Stimulated activated CD8-positive, alpha-beta memory T cell treated with anti-CD3 and anti-CD28 coated beads, Interleukin-7, amount 100 ng/mL, for 1 hour (primary cell): ENCODE measurements at regions not wholly inside any gene's neighbourhood (a gene's known extent, or its start where the extent isn't known, plus 50 kb on each side); places are given as distances from the start of the nearest gene placed in this dataset.
"Not testable (repeated sequence)": the region's sequence is repeated elsewhere in the genome, so short reads cannot be mapped to it uniquely, and the experiment has no call there.

Source experiments
- DNase-seq, 2 donors: peaks; one replicate each; pipeline ENCODE4 v3.0.0-alpha.2; 2020; ENCODE audit warnings: low read depth in 2 of 2

DNA sequence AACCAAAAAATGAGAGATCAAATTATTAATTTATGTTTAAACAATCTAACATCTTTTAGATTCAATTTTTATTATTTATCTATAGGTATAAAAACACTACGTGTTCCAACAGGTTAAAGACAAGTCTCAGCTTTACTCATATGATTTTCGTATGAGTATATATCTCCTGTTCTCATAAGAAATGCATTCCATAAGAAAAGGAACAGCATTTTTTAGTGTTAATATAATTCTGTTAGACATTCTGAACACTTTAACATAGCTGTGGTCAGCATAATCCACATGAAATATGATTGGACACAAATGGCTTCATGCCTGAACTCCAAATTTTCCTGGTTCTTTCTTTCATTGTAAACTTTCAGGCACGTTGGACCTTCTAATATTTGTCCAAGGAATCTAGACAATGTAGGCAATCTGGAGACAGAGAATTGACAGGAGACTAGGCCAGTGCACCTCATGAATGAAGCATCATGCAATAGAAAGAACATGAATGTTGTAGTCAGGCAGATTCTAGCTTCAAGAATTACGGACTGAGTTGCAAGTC, 1122.0 kb upstream of the ALCAM start:
- no peak for DNase-seq

DNA sequence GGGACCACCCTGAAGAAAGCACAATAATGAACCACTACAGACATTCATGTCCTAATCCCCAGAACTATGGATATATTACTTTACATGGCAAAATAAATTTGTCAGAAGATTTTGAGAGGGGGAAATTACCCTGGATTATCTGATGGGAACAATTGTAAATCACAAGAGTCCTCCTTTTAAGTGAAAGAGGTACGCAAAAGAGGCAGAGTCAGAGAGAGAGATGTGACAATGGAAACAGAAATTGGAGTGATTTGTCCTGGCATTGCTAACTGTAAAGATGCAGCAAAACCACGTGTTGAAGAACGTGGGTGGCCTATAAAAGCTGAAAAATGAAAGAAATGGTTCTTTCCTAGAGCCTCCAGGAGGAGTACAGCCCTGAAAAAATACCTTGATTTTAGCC, 1121.4 kb upstream of the ALCAM start:
- DNase-seq: no peak

DNA sequence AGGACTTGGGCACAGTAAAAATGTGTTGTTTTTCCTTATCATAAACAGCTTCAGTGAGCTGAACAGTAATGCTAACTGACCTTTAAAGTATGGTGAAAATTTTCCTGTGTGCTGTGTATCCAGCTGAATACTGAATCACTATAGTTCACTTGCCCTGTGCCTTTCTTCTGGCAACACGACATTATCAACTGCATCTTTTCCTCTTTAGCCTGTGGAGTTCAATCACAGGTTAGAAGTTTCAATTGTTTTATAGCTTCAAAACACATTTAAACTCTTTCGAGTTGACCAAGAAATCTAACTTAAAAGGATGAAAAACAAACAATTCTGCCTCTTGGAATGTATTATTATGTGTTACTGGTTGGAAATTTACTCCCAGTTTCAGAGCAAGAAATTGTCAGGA, 1120.7 kb upstream of the ALCAM start:
- DNase-seq: no peak

DNA sequence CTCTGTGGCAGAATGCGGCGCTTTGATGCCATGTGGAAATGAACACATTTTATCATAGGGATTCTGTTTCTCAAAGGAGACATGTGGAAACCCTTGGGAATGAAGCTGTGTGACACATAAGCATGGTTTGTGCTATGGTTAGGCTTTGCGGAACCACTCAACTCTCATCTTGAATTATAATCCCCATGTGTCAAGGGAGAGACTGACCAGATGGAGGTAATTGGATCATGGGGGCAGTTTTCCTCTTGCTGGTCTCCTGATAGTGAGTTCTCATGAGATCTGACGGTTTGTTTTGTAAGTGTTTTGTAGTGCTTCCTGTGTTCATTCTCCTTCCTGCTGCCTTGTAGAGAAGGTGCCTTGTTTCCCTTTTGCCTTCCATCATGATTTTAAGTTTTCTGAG, 1109.2 kb upstream of the ALCAM start:
- no peak for DNase-seq

DNA sequence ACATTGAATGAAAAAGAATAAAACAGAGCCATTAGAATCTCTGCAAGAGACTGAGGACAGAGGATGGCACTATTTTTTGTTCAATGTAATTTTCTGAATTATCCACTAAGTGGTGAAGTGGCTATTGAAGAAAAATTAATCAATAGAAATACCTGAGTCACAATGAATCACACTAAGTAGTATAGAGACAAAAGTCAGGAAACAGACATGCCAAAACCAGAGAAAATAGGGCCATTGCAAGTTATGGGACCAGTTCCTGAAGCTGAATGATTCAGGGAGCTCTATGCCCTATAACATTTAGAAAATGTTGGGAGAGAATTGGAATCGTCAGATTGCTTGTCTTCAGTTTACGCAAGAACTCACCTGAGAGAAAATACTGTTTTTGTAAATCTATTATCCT, 1103.2 kb upstream of the ALCAM start:
- no peak for DNase-seq

DNA sequence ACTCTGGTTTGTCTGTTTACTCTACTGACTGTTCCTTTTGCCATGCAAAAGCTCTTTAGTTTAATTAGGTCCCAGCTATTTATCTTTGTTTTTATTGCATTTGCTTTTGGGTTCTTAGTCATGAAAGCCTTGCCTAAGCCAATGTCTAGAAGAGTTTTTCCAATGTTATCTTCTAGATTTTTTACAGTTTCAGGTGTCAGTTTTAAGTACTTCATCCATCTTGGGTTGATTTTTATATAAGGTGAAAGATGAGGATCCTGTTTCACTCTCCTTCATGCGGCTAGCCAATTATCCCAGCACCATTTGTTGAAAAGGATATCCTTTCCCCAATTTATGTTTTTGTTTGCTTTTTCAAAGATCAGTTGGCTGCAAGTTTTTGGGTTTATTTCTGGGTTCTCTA, 1100.5 kb upstream of the ALCAM start:
- DNase-seq: not testable (repeated sequence)

DNA sequence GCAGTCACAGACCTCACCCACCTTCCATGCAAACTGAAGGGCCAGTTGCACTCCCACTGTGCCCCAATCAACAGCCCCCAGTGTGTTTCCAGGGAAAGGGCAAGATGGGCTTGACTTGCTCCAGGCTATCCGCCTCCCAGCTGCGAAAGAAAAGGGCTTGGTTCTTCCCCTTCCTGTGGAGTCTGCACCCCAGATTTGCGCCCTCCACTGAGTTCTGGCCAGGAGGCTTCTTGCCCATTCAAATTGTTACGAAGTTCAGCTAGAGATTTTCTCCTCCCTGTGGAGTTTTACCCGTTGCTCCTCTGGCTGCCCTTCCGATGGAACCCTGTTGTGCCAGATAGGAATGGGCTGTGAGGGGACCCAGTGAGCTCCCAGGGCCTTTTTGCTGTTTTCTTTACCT, 1096.9 kb upstream of the ALCAM start:
- DNase-seq: no peak

DNA sequence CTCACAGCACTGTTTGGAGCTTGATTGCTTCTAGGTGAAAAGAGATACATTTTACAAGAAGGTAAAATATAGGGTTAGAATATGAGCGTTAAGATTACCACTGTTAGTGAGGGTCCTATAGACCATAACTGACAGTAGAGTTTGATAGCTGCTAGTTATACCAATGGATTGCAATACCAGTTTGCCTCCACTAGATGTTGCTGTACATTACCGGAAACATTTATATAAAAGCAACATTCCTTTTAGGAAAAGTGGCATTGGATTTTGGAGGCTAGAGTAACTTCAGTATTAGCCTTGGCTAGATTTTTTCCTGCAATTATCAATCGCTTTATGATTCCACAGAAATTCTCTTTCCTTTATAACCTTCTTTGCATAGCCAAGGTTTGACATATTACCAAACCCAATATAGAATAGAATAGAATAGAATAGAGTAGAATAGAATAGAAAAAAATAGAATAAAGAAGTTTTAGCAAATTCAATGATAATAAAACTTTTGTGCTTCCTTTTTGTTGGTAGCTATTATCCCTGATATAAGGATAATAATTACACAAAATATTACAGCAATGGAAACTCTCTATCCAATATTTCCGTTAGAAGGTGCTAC, 1093.6 kb upstream of the ALCAM start:
- DNase-seq: no peak

DNA sequence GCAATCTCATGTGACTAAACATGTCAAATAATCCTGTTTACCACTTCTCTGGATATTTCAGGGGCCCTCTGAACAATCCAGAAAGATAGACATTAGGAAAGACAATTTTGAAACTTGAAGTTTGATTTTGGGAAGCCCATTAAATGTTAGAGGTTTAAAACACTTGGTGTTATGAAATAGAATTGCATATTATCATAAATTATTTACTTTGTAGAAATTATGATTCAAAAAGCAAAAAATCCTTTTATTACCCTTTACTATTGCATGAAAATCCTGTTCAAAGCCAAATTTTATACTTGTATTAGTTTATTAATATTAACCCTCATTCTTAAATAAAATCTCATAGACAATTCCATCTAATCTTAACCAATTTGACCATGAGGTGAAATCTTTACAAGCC, 1091.5 kb upstream of the ALCAM start:
- no peak for DNase-seq

DNA sequence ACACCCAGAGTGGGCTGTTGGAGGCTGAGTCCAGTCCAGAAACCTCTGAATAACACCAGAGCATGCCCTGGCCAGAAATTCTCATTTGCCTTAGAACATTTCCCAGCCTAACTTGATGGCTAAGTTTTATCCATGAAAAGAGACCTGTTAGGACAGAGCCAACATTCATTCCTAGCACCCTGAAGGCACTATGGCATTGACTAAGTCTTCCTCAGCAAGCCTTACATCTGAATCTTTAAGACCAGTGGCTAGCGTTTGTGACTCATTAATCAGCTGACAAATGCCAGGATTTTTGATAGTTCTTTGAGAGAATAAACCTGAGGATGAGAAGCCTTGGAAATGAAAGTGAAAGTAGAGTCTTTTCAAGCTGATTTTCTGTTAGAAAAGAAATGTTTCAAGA, 1087.1 kb upstream of the ALCAM start:
- no peak for DNase-seq

DNA sequence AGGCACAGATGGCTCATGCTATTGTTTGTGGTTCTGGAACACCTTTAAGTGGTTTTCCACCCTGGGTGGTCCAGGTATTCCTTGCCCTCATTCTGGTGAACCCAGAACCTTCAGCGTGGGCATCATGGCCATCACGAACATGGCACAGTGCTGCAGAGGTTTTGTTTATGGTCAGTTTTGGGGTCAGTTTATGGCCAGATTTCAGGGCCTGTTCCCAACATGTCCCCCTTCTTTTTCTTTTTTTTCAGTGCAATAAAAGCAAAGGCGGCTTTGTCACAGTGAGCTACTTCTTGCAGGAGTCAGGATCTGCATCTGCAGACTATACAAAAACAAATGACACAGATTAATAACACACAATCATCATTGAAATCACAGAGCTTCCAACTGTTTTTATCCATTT, 1085.0 kb upstream of the ALCAM start:
- DNase-seq: no peak

DNA sequence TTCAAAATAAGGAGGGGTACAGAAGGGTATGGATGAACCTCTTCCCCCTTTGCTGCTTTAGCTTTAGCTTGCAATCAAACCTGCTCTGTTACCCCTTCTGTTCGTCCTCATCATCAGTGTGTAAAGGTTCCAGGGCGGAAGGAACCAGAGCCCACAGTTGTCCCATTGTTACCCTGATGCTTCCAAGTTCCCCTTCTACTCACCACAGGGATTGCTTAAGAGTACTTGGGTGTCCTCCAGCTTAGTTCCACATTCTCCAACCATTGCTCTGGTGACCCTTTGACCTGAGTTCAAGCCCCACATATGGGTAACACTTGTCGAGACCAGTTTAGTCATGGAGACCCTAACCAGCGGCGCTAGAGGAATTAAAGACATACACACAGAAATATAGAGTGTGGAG, 1080.1 kb upstream of the ALCAM start:
- no peak for DNase-seq

DNA sequence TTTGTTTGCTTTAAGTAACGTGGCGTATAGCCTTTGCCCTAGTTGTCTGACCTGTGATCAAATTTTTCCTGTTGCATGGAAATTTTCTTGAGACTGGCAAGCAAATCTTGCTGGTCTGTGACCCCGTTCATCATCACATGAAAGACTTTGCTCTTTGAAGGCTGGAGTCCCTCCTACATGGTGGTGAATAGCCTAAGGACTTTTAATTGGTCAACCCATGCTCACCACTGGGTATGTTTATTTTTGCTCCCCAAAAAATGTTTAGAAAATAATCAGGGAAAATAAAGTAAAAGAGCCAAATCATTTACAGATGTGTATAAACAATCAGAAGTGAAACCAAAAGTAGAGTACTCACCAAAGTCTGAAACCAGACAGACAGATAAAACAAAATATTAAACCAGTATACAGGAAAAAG, 1075.3 kb upstream of the ALCAM start:
- DNase-seq: no peak

DNA sequence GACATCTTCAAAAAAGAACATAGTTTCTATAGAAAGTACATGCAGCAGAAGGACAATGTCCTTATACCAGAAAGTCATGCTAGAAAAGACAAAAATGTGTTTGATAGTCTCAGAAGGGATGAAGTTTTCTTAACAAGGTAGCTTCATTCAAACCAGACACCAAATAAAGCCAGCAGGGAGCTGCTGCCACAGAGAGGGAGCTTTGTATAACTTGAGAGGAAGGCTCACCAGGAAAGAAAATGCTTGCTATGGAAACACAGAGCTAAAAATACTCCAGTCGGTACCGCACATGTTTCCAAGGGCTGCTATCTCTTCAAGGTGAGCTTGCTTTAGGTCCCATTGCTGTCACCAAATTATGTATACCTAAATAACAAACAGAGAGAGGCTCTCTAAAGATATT, 1074.8 kb upstream of the ALCAM start:
- no peak for DNase-seq

DNA sequence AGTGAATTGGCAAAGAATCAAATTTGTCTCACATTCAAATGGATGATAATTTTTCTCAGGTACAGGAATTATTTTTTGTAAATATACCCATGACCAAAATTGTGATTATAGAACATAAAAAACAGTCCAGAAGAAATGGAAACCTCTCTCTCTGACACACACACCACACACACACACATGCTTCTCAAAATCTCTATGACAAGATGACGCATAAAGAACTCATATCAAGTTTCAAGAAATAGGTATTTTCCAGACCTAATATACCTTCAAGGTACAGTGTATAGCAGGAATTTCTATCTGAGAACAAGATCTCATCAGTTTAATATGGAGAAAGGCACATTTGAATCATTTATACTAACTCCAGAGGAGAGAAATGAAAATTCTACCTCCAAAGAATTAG, 1069.1 kb upstream of the ALCAM start:
- DNase-seq: no peak

DNA sequence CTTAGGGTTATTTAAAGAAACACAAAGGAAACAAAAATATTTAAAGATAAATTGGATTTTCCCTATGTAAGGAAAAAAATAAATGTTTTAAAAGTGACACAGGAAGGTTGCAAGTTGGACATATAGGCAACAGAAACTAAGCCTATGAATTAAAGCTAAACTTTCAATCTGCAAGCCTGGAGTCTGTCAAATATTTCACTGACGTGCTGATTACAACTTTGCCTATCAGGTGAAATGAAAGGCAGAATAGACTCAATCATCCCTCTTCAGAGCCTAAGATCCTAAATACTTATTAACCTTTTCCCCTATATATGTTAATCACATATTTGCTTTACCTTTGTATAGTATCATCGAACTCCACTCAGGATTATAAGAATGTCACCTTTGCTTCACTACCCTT, 1068.0 kb upstream of the ALCAM start:
- no peak for DNase-seq

DNA sequence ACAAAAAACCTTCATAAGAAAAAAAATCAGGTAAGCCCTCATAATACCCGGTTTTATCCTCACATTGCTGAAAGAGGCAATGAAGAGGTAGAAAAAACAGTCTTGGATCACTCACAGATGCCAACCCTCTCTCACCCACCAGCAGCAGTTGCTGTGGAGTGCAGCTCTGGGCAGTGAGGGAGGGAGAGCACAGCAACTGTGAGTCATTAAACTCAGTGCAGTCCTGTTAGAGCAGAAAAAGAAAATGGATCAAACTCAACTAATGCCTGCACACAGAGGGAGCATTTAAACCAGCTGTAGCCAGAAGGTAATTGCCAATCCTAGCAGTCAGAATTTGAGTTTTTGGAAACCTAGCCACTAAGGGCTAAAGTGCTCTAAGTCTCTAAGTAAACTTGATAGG, 1050.6 kb upstream of the ALCAM start:
- DNase-seq: no peak

DNA sequence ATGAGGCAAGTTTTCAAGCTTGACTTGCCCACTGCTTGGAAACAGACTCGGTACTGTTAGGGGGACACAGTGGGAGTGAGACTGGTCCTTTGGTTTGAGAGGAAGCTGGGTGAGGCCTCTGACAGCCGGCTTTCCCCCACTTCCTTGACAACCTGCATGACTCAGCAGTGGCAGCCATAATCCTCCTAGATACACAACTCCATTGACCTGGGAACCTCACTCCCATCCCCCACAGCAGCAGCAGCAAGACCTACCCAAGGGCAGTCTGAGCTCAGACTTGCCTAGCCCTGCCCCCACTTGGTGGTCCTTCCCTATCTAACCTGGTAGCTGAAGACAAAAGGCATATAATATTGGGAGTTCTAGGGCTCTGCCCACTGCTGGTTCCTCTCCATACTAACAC, 1043.5 kb upstream of the ALCAM start:
- no peak for DNase-seq

DNA sequence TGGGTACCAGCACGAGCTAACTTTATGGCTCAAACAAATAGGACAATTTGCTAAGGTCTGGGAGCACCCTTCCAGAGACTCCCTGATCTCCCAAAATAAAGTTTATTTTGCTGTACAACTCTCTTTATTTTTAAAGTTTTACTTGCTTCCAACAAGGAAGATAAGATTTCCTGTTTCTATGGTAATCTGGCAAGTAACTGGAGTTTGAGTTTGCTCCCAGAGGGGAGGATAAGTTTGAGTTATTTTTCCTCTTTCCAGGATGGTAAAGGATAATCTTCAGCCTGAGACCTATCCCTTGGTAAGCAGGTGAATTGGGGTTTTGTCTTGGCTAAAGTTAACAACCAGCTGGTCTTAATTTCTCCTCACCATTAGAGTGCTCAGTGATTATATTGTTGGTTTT, 1019.4 kb upstream of the ALCAM start:
- no peak for DNase-seq

DNA sequence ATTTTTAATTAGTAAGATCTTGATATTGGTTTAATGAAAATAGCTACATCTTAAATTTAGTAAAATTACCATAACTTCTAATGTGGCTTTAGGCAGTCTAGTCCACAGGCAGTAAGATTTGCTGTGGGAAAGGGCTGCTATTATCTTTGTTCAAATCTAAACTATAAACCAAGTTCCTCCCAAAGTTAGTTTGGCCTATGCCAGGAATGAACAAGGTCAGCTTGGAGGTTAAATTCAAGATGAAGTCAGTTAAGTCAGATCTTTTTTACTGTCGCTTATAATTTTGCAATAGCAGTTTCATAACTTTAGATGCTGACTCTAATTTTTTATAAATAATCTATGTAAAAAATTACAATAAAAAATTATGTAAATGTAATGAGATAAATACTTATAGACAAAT, 1016.9 kb upstream of the ALCAM start:
- no peak for DNase-seq

DNA sequence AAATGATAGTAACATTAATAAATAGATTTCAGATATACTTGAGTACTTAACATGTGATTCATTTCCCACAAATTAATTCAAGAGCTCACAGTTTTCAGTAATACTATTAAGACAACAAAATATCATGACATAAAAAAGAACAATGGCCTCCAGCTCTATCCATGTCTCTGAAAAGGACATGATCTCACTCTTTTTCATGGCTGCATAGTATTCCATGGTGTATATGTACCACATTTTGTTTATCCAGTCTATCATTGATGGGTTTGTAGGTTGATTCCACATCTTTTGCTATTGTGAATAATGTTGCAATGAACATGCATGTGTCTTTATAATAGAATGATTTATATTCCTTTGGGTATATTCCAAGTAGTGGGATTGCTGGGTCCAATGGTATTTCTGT, 1012.8 kb upstream of the ALCAM start:
- no peak for DNase-seq

DNA sequence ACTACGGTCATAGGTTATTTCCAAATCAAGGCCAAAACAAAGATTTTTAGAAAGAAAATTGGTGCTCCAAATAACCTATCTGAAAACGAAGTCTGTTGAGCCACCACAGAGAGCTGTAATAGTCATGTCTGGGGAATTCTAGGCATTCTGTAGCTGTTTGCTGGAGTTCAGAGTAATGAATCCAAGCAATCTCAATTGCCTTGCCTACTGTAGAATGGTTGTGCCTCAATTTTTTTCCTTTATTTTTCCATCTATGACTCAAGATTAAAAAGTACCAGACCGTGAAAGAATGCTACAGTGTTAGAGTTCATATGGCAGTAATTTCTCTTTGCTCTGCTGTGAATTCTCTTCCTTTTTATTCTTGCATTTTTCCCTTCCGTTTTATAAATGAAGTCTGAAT, 1007.2 kb upstream of the ALCAM start:
- no peak for DNase-seq

DNA sequence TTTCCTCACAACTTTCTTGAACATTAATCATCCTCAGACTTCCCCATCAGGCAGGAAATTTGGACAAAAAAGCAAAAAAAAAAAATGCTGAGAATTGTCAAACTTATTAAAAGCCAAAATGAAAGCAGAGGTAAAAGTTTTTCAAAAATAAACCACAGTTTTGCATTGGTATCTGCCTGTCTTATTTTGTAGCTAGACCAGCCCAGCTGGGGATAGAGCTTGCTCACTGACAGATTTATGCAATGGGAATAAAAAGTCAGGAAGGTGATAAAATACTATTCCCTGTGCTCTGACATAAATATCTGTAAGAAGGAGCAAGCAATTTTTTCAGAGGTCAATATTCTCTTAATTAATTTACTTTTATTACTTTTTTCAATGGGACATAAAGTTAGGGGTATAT, 1006.7 kb upstream of the ALCAM start:
- no peak for DNase-seq

DNA sequence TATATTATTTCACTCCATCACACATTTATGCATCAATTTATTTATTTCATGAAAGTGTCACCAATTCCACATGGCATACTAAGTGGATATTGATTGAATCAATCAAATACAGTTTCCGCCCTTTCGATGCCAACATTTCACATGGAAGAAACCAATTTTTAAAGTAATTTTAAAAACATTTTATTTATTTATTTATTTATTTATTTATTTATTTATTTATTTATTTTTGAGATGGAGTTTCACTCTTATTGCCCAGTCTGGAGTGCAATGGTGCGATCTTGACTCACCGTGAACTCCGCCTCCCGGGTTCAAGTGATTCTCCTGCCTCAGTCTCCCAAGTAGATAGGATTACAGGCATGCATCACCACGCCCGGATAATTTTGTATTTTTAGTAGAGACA, 1005.0 kb upstream of the ALCAM start:
- DNase-seq: not testable (repeated sequence)
